DMS114 treated with DMSO at 0.1 percent for 48 hours (cell line): ENCODE measurements at regions not wholly inside any gene's neighbourhood (a gene's known extent, or its start where the extent isn't known, plus 50 kb on each side); places are given as distances from the start of the nearest gene placed in this dataset.
"Not testable (repeated sequence)": the region's sequence is repeated elsewhere in the genome, so short reads cannot be mapped to it uniquely, and the experiment has no call there.

Experiments
- DNase-seq: peaks from one replicate; lab custom pipeline; 2025; ENCODE audit not compliant: unreplicated experiment; lab: John Stamatoyannopoulos, UW

GRCh38 chr10:9550810-9551209, 1466.9 kb upstream of the CELF2 start:
- no peak for DNase-seq

GRCh38 chr10:9554321-9554720, 1463.4 kb upstream of the CELF2 start:
- DNase-seq, result no peak

GRCh38 chr10:9560976-9561375, 1456.7 kb upstream of the CELF2 start:
- no peak for DNase-seq

GRCh38 chr10:9561821-9562505, 1455.7 kb upstream of the CELF2 start:
- DNase-seq, result no peak

GRCh38 chr10:9577746-9578145, 1439.9 kb upstream of the CELF2 start:
- DNase-seq, result no peak

- no peak for DNase-seq
Measured at GRCh38 chr10:9579110-9579705, 1438.5 kb upstream of the CELF2 start.

- DNase-seq, result not testable (repeated sequence)
Measured at GRCh38 chr10:9582803-9583202, 1434.9 kb upstream of the CELF2 start.

- no peak for DNase-seq
Measured at GRCh38 chr10:9596368-9596920, 1421.2 kb upstream of the CELF2 start.

- DNase-seq, result no peak
Measured at GRCh38 chr10:9602998-9603397, 1414.7 kb upstream of the CELF2 start.

- DNase-seq, result no peak
Measured at GRCh38 chr10:9603972-9604371, 1413.7 kb upstream of the CELF2 start.

GRCh38 chr10:9605231-9605630, 1412.4 kb upstream of the CELF2 start:
- DNase-seq, result no peak

GRCh38 chr10:9608602-9609001, 1409.1 kb upstream of the CELF2 start:
- DNase-seq, result peak; percentile 10

- no peak for DNase-seq
Measured at GRCh38 chr10:9613338-9614075, 1404.2 kb upstream of the CELF2 start.

- DNase-seq, result no peak
Measured at GRCh38 chr10:9615189-9615588, 1402.5 kb upstream of the CELF2 start.

GRCh38 chr10:9621216-9621615, 1396.5 kb upstream of the CELF2 start:
- DNase-seq, result no peak

- DNase-seq, result no peak
Measured at GRCh38 chr10:9625304-9625703, 1392.4 kb upstream of the CELF2 start.

- DNase-seq, result no peak
Measured at GRCh38 chr10:9634466-9634865, 1383.2 kb upstream of the CELF2 start.

- no peak for DNase-seq
Measured at GRCh38 chr10:9635691-9636090, 1382.0 kb upstream of the CELF2 start.

- DNase-seq, result no peak
Measured at GRCh38 chr10:9636216-9636615, 1381.5 kb upstream of the CELF2 start.

- DNase-seq, result no peak
Measured at GRCh38 chr10:9643782-9644181, 1373.9 kb upstream of the CELF2 start.

- no peak for DNase-seq
Measured at GRCh38 chr10:9645404-9645803, 1372.3 kb upstream of the CELF2 start.
